GM18520 (cell line): ENCODE measurements at regions not wholly inside any gene's neighbourhood (a gene's known extent, or its start where the extent isn't known, plus 50 kb on each side); places are given as distances from the start of the nearest gene placed in this dataset.

Experiments
- ATAC-seq: cut with Tn5 transposase; IDR thresholded peaks from one replicate; pipeline ENCODE4 v1.9.1; 2021; ENCODE audit not compliant: unreplicated experiment

DNA sequence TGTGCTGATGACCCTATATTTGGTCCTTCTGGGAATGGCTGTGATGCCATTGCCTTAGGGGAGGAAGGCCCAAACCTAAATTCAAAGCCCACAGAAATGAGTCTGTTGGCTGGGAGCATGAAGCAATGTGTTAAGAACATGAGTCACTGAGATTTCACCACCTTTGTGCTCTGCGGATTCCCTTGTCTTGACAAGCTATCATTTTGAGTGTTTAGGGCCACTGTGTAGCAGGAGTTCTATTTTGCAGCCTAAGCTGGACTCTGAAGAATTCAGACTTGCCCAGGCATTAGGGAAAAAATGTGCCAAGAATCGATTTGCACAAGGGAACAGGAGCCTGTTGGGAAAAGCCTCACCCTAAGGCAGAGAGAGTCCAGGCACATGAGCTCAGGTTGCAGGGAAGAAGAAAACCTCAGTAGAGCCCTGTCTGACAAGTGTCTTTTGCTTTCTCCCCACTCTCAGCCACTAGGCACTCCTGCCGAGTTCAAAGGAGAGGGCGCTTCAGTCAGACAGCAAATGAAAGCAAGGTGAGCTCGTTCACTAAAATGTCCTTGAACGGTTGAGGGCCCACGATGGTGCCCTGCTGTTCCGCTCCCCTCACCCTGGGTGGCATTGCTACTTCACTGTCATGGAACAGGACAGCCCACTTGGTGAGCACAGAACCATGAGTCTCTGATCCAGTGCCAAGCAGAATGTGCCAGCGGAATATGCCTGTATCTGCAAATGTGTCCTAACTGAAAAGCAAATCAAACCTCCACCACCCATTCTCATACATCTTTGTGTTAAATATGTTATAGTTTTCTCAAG lies 93.6 kb downstream of the PRLHR start:
- no peak for ATAC-seq

DNA sequence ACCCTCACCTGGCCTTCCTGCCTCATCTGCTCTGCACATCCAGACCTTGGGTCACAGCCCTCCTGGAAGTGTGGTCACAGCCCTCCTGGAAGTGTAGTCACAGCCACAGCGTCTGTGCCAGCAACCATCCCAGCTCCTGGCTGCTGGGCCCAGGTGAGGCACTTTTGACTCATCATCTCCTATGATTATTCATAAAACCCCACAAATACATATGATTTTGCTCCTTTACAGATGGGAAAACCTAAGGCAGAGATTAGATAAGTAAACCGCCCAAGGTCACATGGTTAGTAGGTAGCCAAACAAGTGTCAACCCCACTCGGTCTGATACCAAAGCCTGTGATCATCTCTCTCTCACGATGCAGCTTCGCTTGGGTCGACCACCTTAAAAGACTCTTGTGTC lies 94.3 kb downstream of the PRLHR start:
- ATAC-seq, result no peak

- ATAC-seq, result no peak
Observed at GRCh38 chr10:118500477-118501104, 94.9 kb downstream of the PRLHR start.

DNA sequence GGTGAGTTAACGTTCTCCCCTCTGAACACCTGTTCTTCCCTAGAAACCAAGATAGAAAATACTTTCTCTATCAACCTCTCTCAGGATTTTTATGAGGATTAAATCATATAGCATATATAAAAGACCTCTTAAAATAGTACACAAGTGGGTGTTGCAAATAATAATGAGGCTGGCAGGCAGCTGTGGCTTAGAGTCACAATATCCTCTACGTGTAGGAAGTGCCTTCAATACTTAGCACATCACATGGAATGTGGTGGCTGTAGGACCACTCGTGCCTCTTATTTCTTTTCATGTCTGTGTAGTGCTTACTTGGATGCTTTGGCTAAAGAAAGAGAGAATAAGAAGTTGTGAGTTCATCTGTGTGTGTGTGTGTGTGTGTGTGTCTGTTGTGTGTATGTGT lies 96.3 kb downstream of the PRLHR start:
- ATAC-seq, result no peak

DNA sequence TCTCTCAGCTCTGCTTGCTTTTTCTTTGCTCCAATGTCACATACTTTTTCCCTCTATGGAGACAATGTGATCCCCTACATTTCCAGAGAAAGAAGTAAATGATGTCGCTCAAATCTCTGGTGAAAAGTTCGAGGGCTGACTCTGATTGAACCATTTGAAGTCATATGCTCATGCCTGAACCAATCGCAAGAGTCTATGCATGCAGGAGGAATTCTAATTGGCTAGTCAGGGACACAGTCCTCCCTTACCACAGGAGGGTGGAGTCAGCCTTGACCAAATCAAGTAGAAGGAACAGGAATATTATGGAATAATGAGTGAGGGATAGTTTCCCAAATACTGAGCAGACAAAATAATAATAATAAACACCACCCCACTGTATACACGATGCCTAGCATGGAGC lies 96.8 kb downstream of the PRLHR start:
- no peak for ATAC-seq

- ATAC-seq, result no peak
Observed at GRCh38 chr10:118497227-118497626, 98.2 kb downstream of the PRLHR start.

GRCh38 chr10:118496525-118496924 lies 98.9 kb downstream of the PRLHR start:
- no peak for ATAC-seq

GRCh38 chr10:118495499-118495898 lies 99.9 kb downstream of the PRLHR start:
- ATAC-seq, result no peak

DNA sequence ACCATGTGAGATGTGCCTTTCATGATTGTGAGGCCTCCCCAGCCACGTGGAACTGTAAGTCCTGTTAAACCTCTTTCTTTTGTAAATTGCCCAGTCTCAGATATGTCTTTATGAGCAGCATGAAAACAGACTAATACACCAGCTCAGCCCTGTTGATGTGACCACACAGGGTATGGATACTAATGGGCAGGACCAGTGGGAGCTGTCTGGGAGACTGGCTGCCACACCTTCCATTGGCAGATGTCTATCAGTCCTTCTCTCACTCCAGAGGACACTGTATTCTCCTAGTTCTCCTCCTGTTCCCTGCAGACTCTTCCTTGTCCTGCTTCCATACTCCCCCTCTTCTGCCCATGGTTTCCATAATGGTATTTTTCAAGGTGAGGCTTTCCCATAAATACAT lies 104.4 kb downstream of the PRLHR start:
- ATAC-seq, result no peak

- ATAC-seq, result no peak
Observed at GRCh38 chr10:118488710-118489497, 106.5 kb downstream of the PRLHR start.

DNA sequence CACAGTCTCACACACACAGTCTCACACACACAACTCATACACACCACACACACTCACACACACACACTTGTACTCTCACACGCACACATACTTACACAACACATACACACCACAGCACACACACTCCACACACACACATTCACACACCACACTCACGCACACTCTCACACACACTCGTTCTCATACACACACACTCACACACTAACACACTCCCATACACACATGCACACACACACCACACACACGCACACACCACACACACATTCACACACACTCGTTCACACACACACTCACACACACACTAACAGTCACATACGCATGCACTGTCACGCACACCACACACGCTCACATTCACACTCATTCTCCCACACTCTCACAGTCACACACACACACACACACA lies 109.8 kb downstream of the PRLHR start:
- no peak for ATAC-seq

DNA sequence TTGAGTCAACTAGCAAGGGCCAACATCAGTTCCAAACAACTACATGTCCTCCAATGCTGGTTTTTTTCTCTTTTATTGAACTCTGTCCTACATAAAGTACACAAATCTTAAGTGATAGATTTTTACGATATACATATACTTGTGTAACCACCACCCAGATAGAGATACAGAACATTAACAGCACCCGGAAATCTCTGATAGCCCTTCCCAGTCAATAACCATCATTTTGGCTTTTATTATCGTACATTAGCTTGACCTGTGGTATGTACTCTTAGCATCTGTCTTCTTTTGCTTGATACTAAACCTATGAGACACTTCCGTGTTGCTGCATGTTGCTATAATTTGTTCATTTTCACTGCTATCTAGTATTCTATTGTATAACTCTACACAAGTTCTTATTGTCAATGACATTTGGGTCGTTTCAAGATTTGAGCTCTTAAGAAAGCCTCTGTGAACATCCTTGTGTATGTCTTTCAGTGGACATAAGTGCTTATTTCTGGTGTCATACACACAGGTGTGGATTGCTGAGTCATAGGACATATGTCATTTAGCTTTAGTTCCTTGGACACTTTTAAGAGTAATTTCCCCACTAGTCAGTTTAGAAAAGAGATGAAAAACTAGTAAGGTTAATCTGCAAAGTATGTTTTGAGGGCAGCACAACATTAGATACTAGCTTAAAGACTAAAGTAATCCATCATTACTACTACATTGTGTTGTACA lies 111.1 kb downstream of the PRLHR start:
- ATAC-seq, result no peak

GRCh38 chr10:118483496-118483895 lies 112.0 kb downstream of the PRLHR start:
- no peak for ATAC-seq

DNA sequence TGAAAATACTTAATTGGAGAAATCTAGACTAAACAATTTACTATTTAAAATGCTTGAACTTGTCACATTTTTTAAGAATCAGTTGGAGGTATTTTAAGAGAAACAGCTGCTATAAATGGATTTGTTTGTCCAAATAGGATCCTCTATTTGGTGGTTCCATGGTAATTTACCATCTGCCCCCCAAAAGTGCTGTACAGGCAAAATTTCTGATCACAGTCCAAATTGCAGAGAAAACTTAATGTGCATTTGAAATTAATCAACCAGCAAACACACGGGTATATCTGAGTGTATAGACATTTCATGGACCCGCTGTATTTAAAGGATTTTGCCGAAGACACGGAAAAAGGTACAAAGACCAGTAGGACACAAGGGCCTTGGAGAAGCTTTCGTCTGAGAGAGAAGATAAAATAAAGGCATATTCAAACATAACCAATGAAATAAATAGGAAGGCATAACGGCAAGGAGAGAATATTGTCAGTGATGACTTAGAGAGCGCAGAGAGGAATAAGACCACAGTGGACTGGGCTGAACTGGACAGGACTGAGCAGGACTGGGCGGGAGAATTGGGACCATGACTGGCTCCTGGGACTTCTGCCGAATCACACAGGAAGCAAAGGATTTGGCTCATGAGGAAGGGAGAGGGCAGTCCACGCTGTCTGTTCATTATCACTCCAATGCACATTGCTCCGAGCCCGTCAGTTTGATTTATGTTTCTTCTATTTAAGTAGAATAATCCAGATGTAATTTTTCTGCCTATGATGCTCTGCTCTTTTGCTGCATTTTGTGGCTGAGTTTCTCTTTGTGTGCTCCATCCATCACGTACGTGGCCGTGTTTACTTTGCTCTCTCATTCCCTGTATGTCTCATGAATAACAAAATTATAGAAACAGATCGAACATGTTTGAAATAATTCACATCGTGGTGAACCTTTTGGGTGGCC lies 112.8 kb downstream of the PRLHR start:
- no peak for ATAC-seq

GRCh38 chr10:118481871-118482270 lies 113.6 kb downstream of the PRLHR start:
- no peak for ATAC-seq

DNA sequence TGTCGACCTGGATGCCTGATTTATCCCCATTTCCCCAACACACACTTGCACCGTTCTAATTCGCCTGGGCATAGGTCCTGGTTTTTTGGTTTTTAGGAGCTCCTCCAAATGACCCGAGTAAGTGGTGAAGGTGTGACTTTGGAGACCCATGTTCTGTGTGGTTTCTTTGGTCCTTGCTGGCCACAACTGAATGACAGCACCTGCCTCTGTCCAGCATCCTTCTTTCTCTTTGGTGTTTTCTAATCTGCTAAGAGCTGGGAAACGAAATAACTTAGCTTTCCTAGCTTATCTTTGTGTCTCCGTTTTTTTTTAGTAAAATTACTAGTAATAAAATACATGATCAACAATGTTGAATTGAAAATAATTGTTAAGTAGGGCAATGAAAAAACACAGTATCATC lies 120.2 kb downstream of the PRLHR start:
- no peak for ATAC-seq

DNA sequence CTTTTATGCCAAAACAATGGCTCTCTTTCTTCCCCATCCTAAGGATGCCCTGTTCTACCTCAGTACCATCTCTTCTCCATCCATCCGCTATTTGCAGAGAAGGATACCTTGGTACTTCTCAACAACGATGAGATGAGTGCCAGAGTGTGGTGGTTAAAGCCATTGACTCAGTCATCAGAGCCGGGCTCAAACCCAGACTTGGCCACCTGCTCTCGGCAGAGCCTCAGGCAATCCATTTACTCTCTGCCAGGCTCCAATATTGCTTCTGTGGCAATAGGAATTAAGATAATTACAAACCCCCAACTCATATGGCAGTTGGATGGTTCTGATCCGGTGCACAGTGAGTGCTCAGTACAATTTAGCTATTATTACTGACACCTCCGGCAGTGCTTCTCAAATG lies 121.3 kb downstream of the PRLHR start:
- ATAC-seq, result no peak

DNA sequence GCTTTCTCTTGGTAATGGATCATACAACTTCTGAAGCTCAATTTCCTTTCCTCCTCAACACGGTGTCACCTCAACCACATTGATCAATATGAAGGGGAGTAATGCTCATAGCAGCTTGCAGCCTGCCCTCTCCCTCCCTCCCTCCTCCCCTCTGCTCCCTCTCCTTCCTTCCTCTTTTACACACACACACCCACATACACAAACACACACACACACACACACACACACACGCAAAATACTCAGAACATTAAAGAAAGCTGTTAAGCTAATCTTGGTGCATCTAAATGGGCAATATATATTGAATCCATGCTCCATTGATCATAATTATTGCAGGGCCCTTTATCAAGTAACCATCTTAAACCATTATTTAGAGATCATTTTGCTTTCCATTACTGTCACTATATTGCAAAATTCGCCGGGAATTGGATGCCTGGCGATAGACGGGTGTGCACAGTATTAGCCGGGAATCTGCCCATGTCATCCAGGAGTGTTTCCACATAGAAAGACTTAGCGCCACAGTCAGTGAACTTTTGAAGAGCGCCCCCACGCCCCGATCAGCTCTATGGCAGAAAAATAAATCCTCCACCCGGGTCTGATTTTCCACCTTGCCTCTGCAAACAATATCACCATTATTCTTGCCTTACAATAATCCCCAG lies 122.0 kb downstream of the PRLHR start:
- no peak for ATAC-seq

DNA sequence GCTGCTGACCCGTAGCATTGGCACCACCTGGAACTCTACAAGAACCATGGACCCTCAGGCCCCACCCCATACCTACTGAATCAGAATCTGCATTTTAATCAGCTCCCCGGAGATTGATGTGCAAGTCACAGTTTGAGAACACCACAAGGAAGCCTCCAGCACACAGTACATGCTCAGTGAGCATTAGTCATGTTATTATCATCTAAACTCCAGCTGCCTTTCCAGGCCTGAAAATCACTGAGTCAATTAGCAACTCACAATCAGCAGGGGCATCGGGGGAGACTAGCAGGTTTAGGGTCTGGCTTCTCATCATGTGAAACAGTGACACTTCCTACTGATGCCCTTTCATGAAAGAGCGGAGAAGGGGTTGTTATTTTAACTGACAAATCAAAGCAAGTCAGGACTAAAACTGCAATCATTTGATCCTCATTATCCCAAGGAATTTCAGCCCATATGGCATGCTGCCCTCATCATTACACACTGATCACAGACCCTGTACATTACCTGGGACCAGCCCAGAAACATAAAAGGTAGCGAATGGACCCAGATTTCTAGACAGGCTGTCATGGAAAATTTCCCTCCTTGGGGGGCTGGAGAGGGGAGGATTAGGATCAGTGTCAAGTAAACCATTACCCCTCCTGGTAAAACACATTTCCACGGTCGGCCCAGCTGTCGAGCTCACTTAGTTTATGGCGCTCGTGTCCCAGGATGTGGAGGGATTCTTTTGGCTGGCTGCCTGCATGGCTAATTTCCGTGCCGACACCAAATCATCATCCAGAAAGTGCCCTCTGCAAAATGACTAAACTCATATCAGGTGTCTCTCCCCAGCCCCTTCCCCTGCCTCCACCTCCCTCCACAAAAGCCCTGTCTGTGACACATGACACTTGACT lies 122.8 kb downstream of the PRLHR start:
- ATAC-seq, result no peak
